GM12878 (cell line): ENCODE measurements at regions not wholly inside any gene's neighbourhood (a gene's known extent, or its start where the extent isn't known, plus 50 kb on each side); places are given as distances from the start of the nearest gene placed in this dataset.
A peak's percentile ranks its signal among the peaks of the same experiment; 100 is the strongest.

ENCODE experiments used
- ATAC-seq: fragments of 200-7000 bp; cut with Tn5 transposase; 3 replicates; pipeline ENCODE4 v1.9.1; 2020; ENCODE audit warnings: mild to moderate bottlenecking, moderate library complexity
- BruUV-seq: library from RNA; stranded (reverse); fragments of 400-500 nt; replicated peaks from 2 replicates; lab custom pipeline; 2021; lab: Mats Ljungman, UMichigan
- CTCF ChIA-PET: fragments of 300-600 bp; sonication (Branson Sonifier 250); formaldehyde crosslinking; extraction: SDS; loops from one replicate; lab custom pipeline; 2021; ENCODE audit warnings: inconsistent platforms; lab: Yijun Ruan, JAX
- POLR2A ChIA-PET: fragments of 350-600 bp; formaldehyde crosslinking; extraction: SDS; loops from one replicate; lab custom pipeline; 2021; ENCODE audit warnings: inconsistent platforms; lab: Charles Lee
- RAD21 ChIA-PET: fragments of 300-600 bp; sonication (Branson Sonifier 250); formaldehyde crosslinking; loops from one replicate; lab custom pipeline; 2023; ENCODE audit warnings: antibody characterized with exemption; ENCODE audit not compliant: unreplicated experiment; lab: Charles Lee
- SMC1A ChIA-PET: fragments of 300-600 bp; sonication (Branson Sonifier 250); formaldehyde crosslinking; loops from one replicate; lab custom pipeline; 2023; ENCODE audit not compliant: unreplicated experiment, uncharacterized antibody; lab: Charles Lee
- DNase-seq: peaks from one replicate; pipeline ENCODE4 v3.0.0-alpha.2; 2011; ENCODE audit warnings: low read depth, low spot score
- FAIRE-seq: peaks from 3 replicates; lab custom pipeline; 2011; peaks lifted over from hg19 to GRCh38; lab: Jason Lieb, UNC
- H2AFZ ChIP-seq: 2 replicates; pipeline ENCODE4 v1.6.0; 2011; ENCODE audit warnings: low read depth, low read length, control low read depth; ENCODE audit not compliant: control insufficient read depth
- H3K27ac ChIP-seq: 2 replicates; pipeline ENCODE4 v1.5.1; 2011; ENCODE audit warnings: control low read depth; ENCODE audit not compliant: control insufficient read depth, insufficient read depth
- H3K27me3 ChIP-seq, 2 experiments: replicated peaks in 1 of 2; 2 replicates each; pipeline versions ENCODE4 v1.6.0 to v1.6.1; 2011; ENCODE audit warnings: low read length in 1 of 2; ENCODE audit not compliant: control insufficient read depth in 2 of 2, insufficient read depth in 2 of 2
- H3K36me3 ChIP-seq, 2 experiments: 2 replicates each; pipeline ENCODE4 v1.5.1; 2011; ENCODE audit warnings: low read length in 1 of 2; ENCODE audit not compliant: control insufficient read depth in 2 of 2, insufficient read depth in 2 of 2
- H3K4me1 ChIP-seq: 2 replicates; pipeline ENCODE4 v1.6.1; 2011; ENCODE audit warnings: mild to moderate bottlenecking, low read length, moderate library complexity, mixed read lengths; ENCODE audit not compliant: control insufficient read depth, insufficient read depth
- H3K4me2 ChIP-seq: 2 replicates; pipeline ENCODE4 v1.6.0; 2011; ENCODE audit warnings: control low read depth; ENCODE audit not compliant: control insufficient read depth, insufficient read depth
- H3K4me3 ChIP-seq: fragments of 200-600 bp; sonication (generic); 2 replicates; pipeline ENCODE4 v1.5.1; 2016
- H3K79me2 ChIP-seq: 2 replicates; pipeline ENCODE4 v1.6.0; 2011; ENCODE audit warnings: low read length; ENCODE audit not compliant: control insufficient read depth, insufficient read depth
- H3K9ac ChIP-seq: 2 replicates; pipeline ENCODE4 v1.8.0; 2011; ENCODE audit warnings: low read length, control low read depth, mixed read lengths; ENCODE audit not compliant: control insufficient read depth, insufficient read depth
- H3K9me3 ChIP-seq: replicated peaks from 3 replicates; pipeline ENCODE4 v1.5.1; 2011; ENCODE audit warnings: mild to moderate bottlenecking, low read length; ENCODE audit not compliant: control insufficient read depth, insufficient read depth
- H4K20me1 ChIP-seq: 2 replicates; pipeline ENCODE4 v1.6.0; 2011; ENCODE audit not compliant: control insufficient read depth, insufficient read depth
- BHLHE40 ChIP-seq, 2 experiments: fragments of 450-650 bp in 1 of 2; IDR thresholded peaks; 2 replicates each; pipeline ENCODE4 v1.6.1; 2011 to 2017; ENCODE audit warnings: low read depth in 2 of 2, borderline replicate concordance in 1 of 2, improper control_type of control experiment in 1 of 2, low read length in 1 of 2, mild to moderate bottlenecking in 1 of 2
- CTCF ChIP-seq, 3 experiments: IDR thresholded peaks in 2 of 3; conservative IDR thresholded peaks in 1 of 3; 2 replicates each; pipeline ENCODE4 v1.5.1; 2011; ENCODE audit warnings: low read depth in 3 of 3, low read length in 3 of 3, mild to moderate bottlenecking in 3 of 3, control low read depth in 2 of 3, moderate library complexity in 2 of 3, inconsistent platforms in 1 of 3, mixed read lengths in 1 of 3; ENCODE audit not compliant: control insufficient read depth in 2 of 3, insufficient read depth in 1 of 3; ENCODE audit errors: extremely low read depth in 1 of 3
- NFYB ChIP-seq: IDR thresholded peaks from 2 replicates; pipeline ENCODE4 v1.6.1; 2011; ENCODE audit warnings: low read depth, mild to moderate bottlenecking, low read length, improper control_type of control experiment, moderate library complexity; ENCODE audit not compliant: insufficient read depth
- RAD21 ChIP-seq: IDR thresholded peaks from 2 replicates; pipeline ENCODE4 v1.6.1; 2011; ENCODE audit warnings: mild to moderate bottlenecking, low read depth, low read length, moderate library complexity; ENCODE audit not compliant: insufficient read depth
- SMC3 ChIP-seq: IDR thresholded peaks from 2 replicates; pipeline ENCODE4 v1.6.1; 2011; ENCODE audit warnings: low read length, improper control_type of control experiment, borderline replicate concordance
- SPI1 ChIP-seq: IDR thresholded peaks from 2 replicates; pipeline ENCODE4 v1.6.1; 2011; ENCODE audit warnings: low read depth, mild to moderate bottlenecking, low read length, moderate library complexity, borderline replicate concordance; ENCODE audit not compliant: insufficient read depth
- WGBS: methylation state at CpG from one replicate; pipeline ENCODE4 v1.1.6; 2016; ENCODE audit warnings: low lambda C conversion rate; ENCODE audit not compliant: insufficient replicate concordance, insufficient coverage; ENCODE audit errors: missing lambda C conversion rate; 5-methylcytosine and 5-hydroxymethylcytosine counted together
- in situ Hi-C: fragments of 300-500 bp; cut with MboI; formaldehyde crosslinking; loops from 9 replicates; pipeline ENCODE4 v1.14.3; 2018; ENCODE audit warnings: mixed read lengths
- intact Hi-C: fragments of 100-400 bp; cut with micrococcal nuclease; formaldehyde crosslinking; loops from one replicate; pipeline ENCODE4 v1.14.2; 2022; ENCODE audit not compliant: unreplicated experiment

- Histone ChIP-seq H3K36me3 (no peaks in the 10 kb centered on the region), H3K4me1 (no peaks in the 10 kb centered on the region), H3K9me3 (no peaks in the 10 kb centered on the region; the same call in 2 of the 3 replicates), H2AFZ (no peak overlapping the region), H3K27ac (no peak overlapping the region), H3K9ac (no peak overlapping the region), H3K4me2 (no peak overlapping the region), H3K27me3 (no peaks in the 10 kb centered on the region), H3K79me2 (no peaks in the 10 kb centered on the region), H3K4me3 (no peak overlapping the region), H4K20me1 (no peaks in the 10 kb centered on the region)
- TF ChIP-seq NFYB, result no peak
- peak; percentile 80 for TF ChIP-seq RAD21
- no peak for TF ChIP-seq SPI1
- peak; percentile 70 for TF ChIP-seq SMC3
- no peak for TF ChIP-seq BHLHE40 (IDR thresholded peaks at IDR 0.05; ENCODE audit: borderline replicate concordance in 1 of 2, low read depth in 2 of 2, low read length in 1 of 2)
- TF ChIP-seq CTCF (IDR thresholded peaks at IDR 0.05 in 2 of 3, conservative IDR thresholded peaks at IDR 0.05 in 1 of 3; ENCODE audit: control insufficient read depth in 2 of 3, extremely low read depth in 1 of 3, insufficient read depth in 1 of 3, low read depth in 3 of 3, low read length in 3 of 3), result peak; percentile 53 to 73 (median 69); a peak in 5 of 6 replicates
- WGBS, result 82% methylated on average over 5 of the region's 5 CpGs
- in situ Hi-C loops, result no loop called here
- BruUV-seq, result no TSS peak
- intact Hi-C loops, result loop anchor here (5.0 to 10.0 kb wide), 3 partner anchors 170 to 352 kb away; a partner anchor contains a TSS
- peak; percentile 95 for ATAC-seq
- ChIA-PET RAD21 (interaction anchor here (0.6 to 2.0 kb wide), 9 partner anchors 10 to 1590 kb away, joined by 3 to 8 read pairs (median 4); no protein-coding TSS in a partner anchor), POLR2A (interaction anchor here (0.6 kb wide), 1 partner anchor 18 kb away, joined by 3 read pairs; no protein-coding TSS in a partner anchor), SMC1A (interaction anchor here (0.6 to 1.6 kb wide), 23 partner anchors 14 to 781 kb away, joined by 3 to 7 read pairs (median 3); no protein-coding TSS in a partner anchor), CTCF (interaction anchor here (0.5 to 2.2 kb wide), 21 partner anchors 11 to 428 kb away, joined by 3 to 9 read pairs (median 3); no protein-coding TSS in a partner anchor)
- DNase-seq, result peak; percentile 12
- FAIRE-seq, result peak; percentile 78
Measured at GRCh38 chr2:144162652-144163051, 357.3 kb downstream of the ZEB2 start.
